H9 (cell line): ENCODE measurements at regions not wholly inside any gene's neighbourhood (a gene's known extent, or its start where the extent isn't known, plus 50 kb on each side); places are given as distances from the start of the nearest gene placed in this dataset.

Source experiments
- DNase-seq: peaks from one replicate; pipeline ENCODE4 v3.0.0-alpha.2; 2017
- H2AFZ ChIP-seq: one replicate; pipeline ENCODE4 v1.6.1; 2013; ENCODE audit warnings: mild to moderate bottlenecking, low read length, control low read depth, moderate library complexity
- H2AK5ac ChIP-seq: 2 replicates; pipeline ENCODE4 v1.6.1; 2013; ENCODE audit warnings: low read length, control low read depth, mixed read lengths; ENCODE audit not compliant: insufficient read length
- H2BK120ac ChIP-seq: one replicate; pipeline ENCODE4 v1.6.1; 2013; ENCODE audit warnings: low read depth, mild to moderate bottlenecking, low read length, control low read depth, inconsistent platforms; ENCODE audit not compliant: poor library complexity, severe bottlenecking
- H2BK12ac ChIP-seq: 2 replicates; pipeline ENCODE4 v1.6.1; 2013; ENCODE audit warnings: low read length, control low read depth, mixed read lengths, low read depth; ENCODE audit not compliant: insufficient read length
- H2BK15ac ChIP-seq: 2 replicates; pipeline ENCODE4 v1.6.1; 2013; ENCODE audit warnings: low read depth, low read length, control low read depth
- H2BK20ac ChIP-seq: one replicate; pipeline ENCODE4 v1.6.1; 2013; ENCODE audit warnings: low read depth, mild to moderate bottlenecking, low read length, control low read depth, inconsistent platforms; ENCODE audit not compliant: poor library complexity, severe bottlenecking
- H2BK5ac ChIP-seq: 2 replicates; pipeline ENCODE4 v1.6.1; 2013; ENCODE audit warnings: low read length, control low read depth, mixed read lengths; ENCODE audit not compliant: insufficient read length
- H3K14ac ChIP-seq: 2 replicates; pipeline ENCODE4 v1.6.1; 2013; ENCODE audit warnings: low read length, control low read depth; ENCODE audit not compliant: insufficient read depth
- H3K18ac ChIP-seq: 2 replicates; pipeline ENCODE4 v1.6.1; 2013; ENCODE audit warnings: low read depth, mild to moderate bottlenecking, mixed read lengths, low read length, control low read depth; ENCODE audit not compliant: insufficient read length
- H3K23ac ChIP-seq: 2 replicates; pipeline ENCODE4 v1.6.1; 2013; ENCODE audit warnings: low read length, control low read depth, mixed read lengths, low read depth; ENCODE audit not compliant: insufficient read length
- H3K23me2 ChIP-seq: 2 replicates; pipeline ENCODE4 v1.6.1; 2013; ENCODE audit warnings: low read depth, mild to moderate bottlenecking, mixed read lengths, low read length, control low read depth; ENCODE audit not compliant: insufficient read length, poor library complexity, severe bottlenecking
- H3K27ac ChIP-seq: 2 replicates; pipeline ENCODE4 v1.5.1; 2013; ENCODE audit warnings: low read length, control low read depth, mixed read lengths, low read depth; ENCODE audit not compliant: insufficient read length
- H3K27me3 ChIP-seq: 2 replicates; pipeline ENCODE4 v1.6.1; 2013; ENCODE audit warnings: low read length, control low read depth, inconsistent platforms; ENCODE audit not compliant: insufficient read depth
- H3K4ac ChIP-seq: 2 replicates; pipeline ENCODE4 v1.6.1; 2013; ENCODE audit warnings: low read depth, mild to moderate bottlenecking, control low read depth, inconsistent platforms, low read length, moderate library complexity
- H3K4me1 ChIP-seq: 2 replicates; pipeline ENCODE4 v1.6.1; 2013; ENCODE audit warnings: low read length, control low read depth, inconsistent platforms; ENCODE audit not compliant: insufficient read depth
- H3K4me2 ChIP-seq: 2 replicates; pipeline ENCODE4 v1.6.1; 2013; ENCODE audit warnings: low read length, control low read depth, mixed read lengths; ENCODE audit not compliant: insufficient read length, insufficient read depth
- H3K56ac ChIP-seq: 2 replicates; pipeline ENCODE4 v1.6.1; 2013; ENCODE audit warnings: low read depth, mild to moderate bottlenecking, mixed read lengths, low read length, control low read depth; ENCODE audit not compliant: insufficient read length
- H3K79me1 ChIP-seq: 2 replicates; pipeline ENCODE4 v1.6.1; 2013; ENCODE audit warnings: low read depth, mild to moderate bottlenecking, moderate library complexity, low read length, control low read depth, inconsistent platforms; ENCODE audit not compliant: insufficient read depth, poor library complexity, severe bottlenecking
- H3K79me2 ChIP-seq: 2 replicates; pipeline ENCODE4 v1.6.1; 2013; ENCODE audit warnings: low read length, control low read depth, inconsistent platforms; ENCODE audit not compliant: insufficient read depth
- H3K9ac ChIP-seq: 2 replicates; pipeline ENCODE4 v1.6.1; 2013; ENCODE audit warnings: low read length, control low read depth, mixed read lengths; ENCODE audit not compliant: insufficient read length; ENCODE audit errors: extremely low read depth
- H3K9me3 ChIP-seq: one replicate; pipeline ENCODE4 v1.6.1; 2013; ENCODE audit warnings: low read depth, low read length, inconsistent platforms; ENCODE audit not compliant: control insufficient read depth
- H3T11ph ChIP-seq: one replicate; pipeline ENCODE4 v1.6.1; 2013; ENCODE audit warnings: mild to moderate bottlenecking, low read length, control low read depth, inconsistent platforms
- H4K20me1 ChIP-seq: one replicate; pipeline ENCODE4 v1.6.1; 2013; ENCODE audit not compliant: control insufficient read depth, insufficient read length, insufficient read depth
- H4K5ac ChIP-seq: 2 replicates; pipeline ENCODE4 v1.6.1; 2013; ENCODE audit warnings: low read depth, mild to moderate bottlenecking, mixed read lengths, low read length, control low read depth; ENCODE audit not compliant: insufficient read length
- H4K8ac ChIP-seq: replicated peaks from 2 replicates; pipeline ENCODE4 v1.6.1; 2013; ENCODE audit warnings: low read length, control low read depth, mixed read lengths, low read depth; ENCODE audit not compliant: insufficient read length
- H4K91ac ChIP-seq: 2 replicates; pipeline ENCODE4 v1.6.1; 2013; ENCODE audit warnings: low read depth, mild to moderate bottlenecking, moderate library complexity, mixed read lengths, low read length, control low read depth; ENCODE audit not compliant: insufficient read length
- H3K27ac Mint-ChIP-seq, 3 experiments: 2 replicates in 2 of 3; 3 replicates in 1 of 3; pipeline ENCODE4 v1.8.0; 2020 to 2021; ENCODE audit warnings: mixed read lengths in 3 of 3, mild to moderate bottlenecking in 1 of 3, moderate library complexity in 1 of 3
- H3K27me3 Mint-ChIP-seq: 2 replicates; pipeline ENCODE4 v1.8.0; 2021; ENCODE audit warnings: low read depth, mild to moderate bottlenecking, moderate library complexity, mixed read lengths
- H3K36me3 Mint-ChIP-seq, 3 experiments: 2 replicates in 2 of 3; 3 replicates in 1 of 3; pipeline ENCODE4 v1.8.0; 2020 to 2021; ENCODE audit warnings: low read depth in 3 of 3, mixed read lengths in 3 of 3; ENCODE audit not compliant: insufficient read depth in 1 of 3
- H3K4me1 Mint-ChIP-seq, 2 experiments: 2 replicates each; pipeline ENCODE4 v1.8.0; 2020; ENCODE audit warnings: mixed read lengths in 2 of 2
- H3K4me3 Mint-ChIP-seq, 2 experiments: 2 replicates in 1 of 2; 3 replicates in 1 of 2; pipeline ENCODE4 v1.8.0; 2020 to 2021; ENCODE audit warnings: mild to moderate bottlenecking in 2 of 2, mixed read lengths in 2 of 2, moderate library complexity in 1 of 2
- H3K9me3 Mint-ChIP-seq, 2 experiments: 2 replicates in 1 of 2; 3 replicates in 1 of 2; pipeline ENCODE4 v1.8.0; 2020; ENCODE audit warnings: mild to moderate bottlenecking in 2 of 2, mixed read lengths in 2 of 2, moderate library complexity in 1 of 2
- WGBS: extraction: QIAGEN DNeasy Blood & Tissue Kit; methylation state at CpG from one replicate; pipeline ENCODE4 v1.1.7; 2013; ENCODE audit warnings: missing lambda C conversion rate, low lambda C conversion rate, mixed read lengths; ENCODE audit not compliant: insufficient read length; ENCODE audit errors: extremely low coverage; 5-methylcytosine and 5-hydroxymethylcytosine counted together
- TF ChIP-seq, protein P1 (sequence below): fragments of 200-600 bp; sonication (generic); conservative IDR thresholded peaks from 3 replicates; pipeline ENCODE4 v1.8.0; 2021; ENCODE audit warnings: antibody characterized with exemption, mild to moderate bottlenecking

DNA sequence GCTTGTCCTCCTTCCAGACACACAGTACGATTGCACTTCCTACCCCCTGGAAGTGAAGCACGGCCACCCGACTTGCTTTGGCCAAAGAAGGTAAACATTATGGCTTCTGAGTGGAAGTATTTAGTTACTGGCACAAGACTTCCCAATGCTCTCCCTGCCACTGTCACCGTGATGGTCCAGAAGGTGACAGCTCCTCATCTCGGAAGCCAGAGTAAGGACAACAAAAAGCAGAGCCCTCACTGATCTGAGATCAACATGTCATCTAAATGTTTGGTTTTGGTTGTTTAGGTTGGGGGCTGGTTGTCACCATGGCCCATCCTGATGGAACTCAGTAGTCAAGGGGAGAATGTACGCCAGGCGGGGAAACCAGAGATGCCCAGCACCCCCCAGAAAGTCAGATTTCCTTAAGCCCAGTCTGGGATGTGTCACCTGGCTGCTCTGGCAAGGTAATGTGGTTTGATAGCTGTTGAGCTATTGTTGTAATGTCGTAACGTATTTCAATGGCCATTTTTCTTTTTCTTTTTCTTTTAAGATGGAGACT is 170.1 kb upstream of the ZNF536 start:
- H3K4me1 Mint-ChIP-seq: no peaks in the 10 kb centered on the region
- H3K23ac ChIP-seq: no peak overlapping the region
- no peak overlapping the region for H2AFZ ChIP-seq
- H2BK12ac ChIP-seq: no peak overlapping the region
- no peaks in the 10 kb centered on the region for H3K79me1 ChIP-seq
- H3K4me3 Mint-ChIP-seq: no peak overlapping the region
- H2BK120ac ChIP-seq: no peak overlapping the region
- no peaks in the 10 kb centered on the region; the same call in none of the 2 replicates for H3K27me3 Mint-ChIP-seq
- no peak overlapping the region for H4K8ac ChIP-seq
- no peak overlapping the region for H4K91ac ChIP-seq
- H3K18ac ChIP-seq: no peak overlapping the region
- H2BK5ac ChIP-seq: no peak overlapping the region
- H2BK20ac ChIP-seq: no peak overlapping the region
- no peaks in the 10 kb centered on the region for H3K4me1 ChIP-seq
- no peaks in the 10 kb centered on the region for H3K23me2 ChIP-seq
- H4K5ac ChIP-seq: no peak overlapping the region
- H3K14ac ChIP-seq: no peak overlapping the region
- DNase-seq: peak; percentile 3
- no peaks in the 10 kb centered on the region for H3K27me3 ChIP-seq
- no peak overlapping the region for H3K4me2 ChIP-seq
- H3K79me2 ChIP-seq: no peaks in the 10 kb centered on the region
- H3T11ph ChIP-seq: no peak overlapping the region
- H3K56ac ChIP-seq: no peak overlapping the region
- H2AK5ac ChIP-seq: no peak overlapping the region
- TF ChIP-seq, protein P1, sequence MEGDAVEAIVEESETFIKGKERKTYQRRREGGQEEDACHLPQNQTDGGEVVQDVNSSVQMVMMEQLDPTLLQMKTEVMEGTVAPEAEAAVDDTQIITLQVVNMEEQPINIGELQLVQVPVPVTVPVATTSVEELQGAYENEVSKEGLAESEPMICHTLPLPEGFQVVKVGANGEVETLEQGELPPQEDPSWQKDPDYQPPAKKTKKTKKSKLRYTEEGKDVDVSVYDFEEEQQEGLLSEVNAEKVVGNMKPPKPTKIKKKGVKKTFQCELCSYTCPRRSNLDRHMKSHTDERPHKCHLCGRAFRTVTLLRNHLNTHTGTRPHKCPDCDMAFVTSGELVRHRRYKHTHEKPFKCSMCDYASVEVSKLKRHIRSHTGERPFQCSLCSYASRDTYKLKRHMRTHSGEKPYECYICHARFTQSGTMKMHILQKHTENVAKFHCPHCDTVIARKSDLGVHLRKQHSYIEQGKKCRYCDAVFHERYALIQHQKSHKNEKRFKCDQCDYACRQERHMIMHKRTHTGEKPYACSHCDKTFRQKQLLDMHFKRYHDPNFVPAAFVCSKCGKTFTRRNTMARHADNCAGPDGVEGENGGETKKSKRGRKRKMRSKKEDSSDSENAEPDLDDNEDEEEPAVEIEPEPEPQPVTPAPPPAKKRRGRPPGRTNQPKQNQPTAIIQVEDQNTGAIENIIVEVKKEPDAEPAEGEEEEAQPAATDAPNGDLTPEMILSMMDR: no peak
- H2BK15ac ChIP-seq: no peak overlapping the region
- peaks cover 6 to 9% of the 10 kb centered on the region in 2 experiments; a peak in 4 of 5 replicates for H3K9me3 Mint-ChIP-seq
- H3K9me3 ChIP-seq: no peaks in the 10 kb centered on the region
- H3K4ac ChIP-seq: no peak overlapping the region
- H3K27ac ChIP-seq: no peak overlapping the region
- no peaks in the 10 kb centered on the region for H4K20me1 ChIP-seq
- WGBS: no CpG with 5 or more reads among the region's 9 CpGs
- H3K36me3 Mint-ChIP-seq: no peaks in the 10 kb centered on the region; a peak in 2 of 7 replicates
- H3K9ac ChIP-seq: no peak overlapping the region
- no peak overlapping the region for H3K27ac Mint-ChIP-seq
